Left lung (tissue), 4 donors: ENCODE measurements at regions not wholly inside any gene's neighbourhood (a gene's known extent, or its start where the extent isn't known, plus 50 kb on each side); places are given as distances from the start of the nearest gene placed in this dataset.

ENCODE experiments used
- ATAC-seq: fragments of 200-7000 bp; cut with Tn5 transposase; one replicate; pipeline ENCODE4 v1.9.1; 2020; ENCODE audit warnings: moderate library complexity
- DNase-seq, 4 donors: peaks; one replicate each; pipeline ENCODE4 v3.0.0-alpha.2; 2013 to 2020
- H3K27ac ChIP-seq, 2 donors: fragments of 200-600 bp; sonication (generic) in 1 of 2; one replicate each; pipeline versions ENCODE4 v1.5.0 to v1.8.0; 2020 to 2021
- H3K27me3 ChIP-seq, 2 donors: fragments of 200-600 bp; sonication (generic) in 1 of 2; one replicate each; pipeline versions ENCODE4 v1.5.0 to v1.8.0; 2020 to 2021
- H3K36me3 ChIP-seq, 2 donors: fragments of 200-600 bp; sonication (generic) in 1 of 2; one replicate each; pipeline versions ENCODE4 v1.5.0 to v1.8.0; 2020 to 2021
- H3K4me1 ChIP-seq, 2 donors: fragments of 200-600 bp; one replicate each; pipeline ENCODE4 v1.8.0; 2021
- H3K4me3 ChIP-seq, 2 donors: fragments of 200-600 bp; sonication (generic) in 1 of 2; one replicate each; pipeline versions ENCODE4 v1.5.0 to v1.8.0; 2020 to 2021; ENCODE audit warnings: mild to moderate bottlenecking in 1 of 2
- H3K9me3 ChIP-seq, 2 donors: fragments of 200-600 bp; sonication (generic) in 1 of 2; one replicate each; pipeline versions ENCODE4 v1.5.0 to v1.8.0; 2020 to 2021
- CTCF ChIP-seq, 2 donors: fragments of 200-600 bp; sonication (generic) in 1 of 2; IDR thresholded peaks; one replicate each; pipeline versions ENCODE4 v1.5.0 to v1.8.0; 2021; ENCODE audit warnings: antibody characterized with exemption in 2 of 2
- intact Hi-C, 2 donors: fragments of 100-400 bp; cut with DNase I; formaldehyde crosslinking; loops; one replicate each; pipeline versions ENCODE4 v1.11.2 to v1.14.2; 2022
- donor health status: DM: no; HTN: yes; CAD: no.
- donor health status: DM: no; HTN: no; CAD: no.

GRCh38 chr3:107264888-107265287, 112.4 kb upstream of the CCDC54 start:
- Histone ChIP-seq H3K27ac (no peak overlapping the region), H3K4me3 (no peak overlapping the region), H3K4me1 (no peaks in the 10 kb centered on the region), H3K27me3 (no peaks in the 10 kb centered on the region), H3K36me3 (no peaks in the 10 kb centered on the region), H3K9me3 (no peaks in the 10 kb centered on the region)
- ATAC-seq (peak; percentile 65), DNase-seq (no peak)
- no peak for TF ChIP-seq CTCF (IDR thresholded peaks at IDR 0.05)
- intact Hi-C loops, result no loop called here

- ATAC-seq (no peak), DNase-seq (no peak)
- Histone ChIP-seq H3K27ac (no peak overlapping the region), H3K36me3 (no peaks in the 10 kb centered on the region), H3K27me3 (no peaks in the 10 kb centered on the region), H3K9me3 (no peaks in the 10 kb centered on the region), H3K4me3 (no peak overlapping the region), H3K4me1 (no peaks in the 10 kb centered on the region)
- intact Hi-C loops, result no loop called here
- TF ChIP-seq CTCF (IDR thresholded peaks at IDR 0.05), result no peak
Measured at GRCh38 chr3:107265526-107265925, 111.7 kb upstream of the CCDC54 start.

GRCh38 chr3:107268469-107268868, 108.8 kb upstream of the CCDC54 start:
- Histone ChIP-seq H3K27ac (no peak overlapping the region), H3K4me3 (no peak overlapping the region), H3K4me1 (no peaks in the 10 kb centered on the region), H3K27me3 (no peaks in the 10 kb centered on the region), H3K36me3 (no peaks in the 10 kb centered on the region), H3K9me3 (no peaks in the 10 kb centered on the region)
- no peak for TF ChIP-seq CTCF (IDR thresholded peaks at IDR 0.05)
- ATAC-seq (no peak), DNase-seq (no peak)
- intact Hi-C loops, result no loop called here

GRCh38 chr3:107269136-107269535, 108.1 kb upstream of the CCDC54 start:
- Histone ChIP-seq H3K9me3 (no peaks in the 10 kb centered on the region), H3K4me3 (no peak overlapping the region), H3K27me3 (no peaks in the 10 kb centered on the region), H3K4me1 (no peaks in the 10 kb centered on the region), H3K27ac (no peak overlapping the region), H3K36me3 (no peaks in the 10 kb centered on the region)
- TF ChIP-seq CTCF (IDR thresholded peaks at IDR 0.05), result no peak
- ATAC-seq, result no peak
- no peak for DNase-seq
- intact Hi-C loops, result no loop called here

- Histone ChIP-seq H3K9me3 (no peaks in the 10 kb centered on the region), H3K27me3 (no peaks in the 10 kb centered on the region), H3K36me3 (no peaks in the 10 kb centered on the region), H3K4me1 (no peaks in the 10 kb centered on the region), H3K4me3 (no peak overlapping the region), H3K27ac (no peak overlapping the region)
- intact Hi-C loops, result no loop called here
- DNase-seq, result peak in 1 of 4 donors; percentile 7
- ATAC-seq, result peak; percentile 77
- peak; percentile 31 to 63 for TF ChIP-seq CTCF (IDR thresholded peaks at IDR 0.05)
Measured at GRCh38 chr3:107271787-107272387, 105.4 kb upstream of the CCDC54 start.
